T-cell (primary cell): ENCODE measurements at regions not wholly inside any gene's neighbourhood (a gene's known extent, or its start where the extent isn't known, plus 50 kb on each side); places are given as distances from the start of the nearest gene placed in this dataset.

ENCODE experiments used
- ATAC-seq, 4 experiments: fragments of 200-7000 bp in 3 of 4; fragments of 150-1000 bp in 1 of 4; cut with Tn5 transposase; replicated peaks in 1 of 4; 1 replicate in 3 of 4; 2 replicates in 1 of 4; pipeline ENCODE4 v1.10.0; 2021; ENCODE audit warnings: moderate library complexity in 3 of 4, mild to moderate bottlenecking in 2 of 4, moderate number of reproducible peaks in 1 of 4
- CTCF ChIA-PET, 2 donors: fragments of 300-600 bp; sonication (Branson Sonifier 250); formaldehyde crosslinking; loops; one replicate each; lab custom pipeline; 2022; ENCODE audit warnings: antibody characterized with exemption in 2 of 2; lab: Charles Lee
- POLR2A ChIA-PET, 2 donors: fragments of 300-600 bp; sonication (Branson Sonifier 250); formaldehyde crosslinking; loops; one replicate each; lab custom pipeline; 2022; ENCODE audit warnings: antibody characterized with exemption in 2 of 2; lab: Charles Lee
- DNase-seq, 35 experiments: peaks; one replicate each; pipeline versions ENCODE4 v3.0.0 to v3.0.0-alpha.2; 2013 to 2023
- H3K27ac ChIP-seq: one replicate; pipeline ENCODE4 v1.5.1; 2013; ENCODE audit warnings: low read length
- H3K27me3 ChIP-seq, 2 experiments: replicated peaks in 1 of 2; 1 replicate in 1 of 2; 2 replicates in 1 of 2; pipeline versions ENCODE4 v1.6.1 to v1.7.0; 2013; ENCODE audit warnings: low read length in 1 of 2, mixed read lengths in 1 of 2; ENCODE audit not compliant: control insufficient read depth in 2 of 2, insufficient read depth in 2 of 2; ENCODE audit errors: extremely low read depth in 1 of 2
- H3K36me3 ChIP-seq, 2 donors: 1 replicate in 1 of 2; 2 replicates in 1 of 2; pipeline versions ENCODE4 v1.6.1 to v1.7.0; 2013; ENCODE audit warnings: low read length in 1 of 2; ENCODE audit not compliant: control insufficient read depth in 2 of 2, insufficient read depth in 1 of 2; ENCODE audit errors: extremely low read depth in 1 of 2
- H3K4me1 ChIP-seq, 2 experiments: 1 replicate in 1 of 2; 2 replicates in 1 of 2; pipeline versions ENCODE4 v1.6.1 to v1.7.0; 2013; ENCODE audit warnings: low read length in 2 of 2, mixed read lengths in 1 of 2; ENCODE audit not compliant: insufficient read depth in 2 of 2, control insufficient read depth in 1 of 2; ENCODE audit errors: extremely low read depth in 1 of 2
- H3K4me3 ChIP-seq, 2 donors: 1 replicate in 1 of 2; 2 replicates in 1 of 2; pipeline versions ENCODE4 v1.5.1 to v1.7.0; 2013; ENCODE audit warnings: mild to moderate bottlenecking in 2 of 2, low read length in 1 of 2, moderate library complexity in 1 of 2; ENCODE audit not compliant: control insufficient read depth in 1 of 2; ENCODE audit errors: extremely low read depth in 1 of 2
- H3K9me3 ChIP-seq: 2 replicates; pipeline ENCODE4 v1.7.0; 2013
- H3K27ac Mint-ChIP-seq, 2 donors: one replicate each; pipeline ENCODE4 v1.8.0; 2020 to 2021; ENCODE audit warnings: mild to moderate bottlenecking in 2 of 2, mixed read lengths in 2 of 2
- H3K27me3 Mint-ChIP-seq, 2 donors: one replicate each; pipeline ENCODE4 v1.8.0; 2021 to 2022; ENCODE audit warnings: mixed read lengths in 2 of 2
- H3K36me3 Mint-ChIP-seq: one replicate; pipeline ENCODE4 v1.8.0; 2021; ENCODE audit warnings: mixed read lengths
- H3K4me1 Mint-ChIP-seq, 3 donors: one replicate each; pipeline ENCODE4 v1.8.0; 2020 to 2022; ENCODE audit warnings: mixed read lengths in 3 of 3, mild to moderate bottlenecking in 1 of 3
- H3K4me3 Mint-ChIP-seq, 3 donors: one replicate each; pipeline ENCODE4 v1.8.0; 2020 to 2022; ENCODE audit warnings: mild to moderate bottlenecking in 3 of 3, mixed read lengths in 3 of 3, moderate library complexity in 3 of 3
- H3K9me3 Mint-ChIP-seq, 3 donors: one replicate each; pipeline ENCODE4 v1.8.0; 2020 to 2022; ENCODE audit warnings: mixed read lengths in 3 of 3
- WGBS: methylation state at CpG from one replicate; pipeline ENCODE4 v1.1.5; 2013; ENCODE audit warnings: missing lambda C conversion rate; ENCODE audit not compliant: insufficient coverage; 5-methylcytosine and 5-hydroxymethylcytosine counted together

GRCh38 chr13:86368924-86369323 lies 569.7 kb upstream of the SLITRK6 start:
- Mint-ChIP-seq H3K4me3 (no peak overlapping the region), H3K36me3 (no peaks in the 10 kb centered on the region), H3K27me3 (no peaks in the 10 kb centered on the region), H3K4me1 (no peaks in the 10 kb centered on the region), H3K9me3 (peaks cover 14 to 30% (median 16%) of the 10 kb centered on the region in 3 donors), H3K27ac (no peak overlapping the region)
- ChIA-PET CTCF (no interaction called here), POLR2A (no interaction called here)
- H3K4me3 ChIP-seq = no peak overlapping the region
- no peak for ATAC-seq
- no peak for DNase-seq
- no peaks in the 10 kb centered on the region for H3K36me3 ChIP-seq
- no peaks in the 10 kb centered on the region for H3K27me3 ChIP-seq
- no peak overlapping the region for H3K27ac ChIP-seq
- H3K4me1 ChIP-seq = no peaks in the 10 kb centered on the region
- no peaks in the 10 kb centered on the region for H3K9me3 ChIP-seq
- 88% methylated on average over 4 of the region's 12 CpGs for WGBS

- WGBS = 80% methylated on average over 1 of the region's 2 CpGs
- Histone ChIP-seq H3K27ac (no peak overlapping the region), H3K36me3 (no peaks in the 10 kb centered on the region), H3K27me3 (no peaks in the 10 kb centered on the region), H3K4me1 (no peaks in the 10 kb centered on the region), H3K9me3 (peaks cover 2% of the 10 kb centered on the region), H3K4me3 (no peak overlapping the region)
- Mint-ChIP-seq H3K36me3 (no peaks in the 10 kb centered on the region), H3K9me3 (peaks cover 5 to 8% (median 6%) of the 10 kb centered on the region in 3 donors), H3K4me1 (no peaks in the 10 kb centered on the region), H3K4me3 (no peak overlapping the region), H3K27me3 (no peaks in the 10 kb centered on the region), H3K27ac (no peak overlapping the region)
- POLR2A ChIA-PET = no interaction called here
- CTCF ChIA-PET = no interaction called here
- ATAC-seq = no peak
- DNase-seq = no peak
These were observed 578.2 kb upstream of the SLITRK6 start for GRCh38 chr13:86377451-86377850.

GRCh38 chr13:86378628-86379027 lies 579.4 kb upstream of the SLITRK6 start:
- no peak for DNase-seq
- WGBS = 73% methylated on average over 1 of the region's 2 CpGs
- ChIA-PET CTCF (no interaction called here), POLR2A (no interaction called here)
- Histone ChIP-seq H3K4me1 (no peaks in the 10 kb centered on the region), H3K4me3 (no peak overlapping the region), H3K27ac (no peak overlapping the region), H3K36me3 (no peaks in the 10 kb centered on the region), H3K9me3 (peaks cover 2% of the 10 kb centered on the region), H3K27me3 (no peaks in the 10 kb centered on the region)
- H3K36me3 Mint-ChIP-seq = no peaks in the 10 kb centered on the region
- H3K9me3 Mint-ChIP-seq = peaks cover 0 to 6% (median 5%) of the 10 kb centered on the region in 3 donors
- no peaks in the 10 kb centered on the region for H3K4me1 Mint-ChIP-seq
- no peak for ATAC-seq
- H3K27me3 Mint-ChIP-seq = no peaks in the 10 kb centered on the region
- no peak overlapping the region for H3K4me3 Mint-ChIP-seq
- no peak overlapping the region for H3K27ac Mint-ChIP-seq

- Histone ChIP-seq H3K27me3 (no peaks in the 10 kb centered on the region), H3K9me3 (no peaks in the 10 kb centered on the region), H3K36me3 (no peaks in the 10 kb centered on the region), H3K27ac (no peak overlapping the region), H3K4me1 (no peaks in the 10 kb centered on the region), H3K4me3 (no peak overlapping the region)
- H3K4me1 Mint-ChIP-seq = no peaks in the 10 kb centered on the region
- ATAC-seq (no peak), DNase-seq (no peak)
- H3K9me3 Mint-ChIP-seq = peaks cover 4 to 11% (median 8%) of the 10 kb centered on the region in 3 donors
- no peak overlapping the region for H3K4me3 Mint-ChIP-seq
- ChIA-PET POLR2A (no interaction called here), CTCF (no interaction called here)
- no peaks in the 10 kb centered on the region for H3K36me3 Mint-ChIP-seq
- H3K27me3 Mint-ChIP-seq = no peaks in the 10 kb centered on the region
- no peak overlapping the region for H3K27ac Mint-ChIP-seq
- 82% methylated on average over 1 of the region's 4 CpGs for WGBS
These were observed 583.9 kb upstream of the SLITRK6 start for GRCh38 chr13:86383151-86383550.

GRCh38 chr13:86383561-86383960 lies 584.3 kb upstream of the SLITRK6 start:
- no peaks in the 10 kb centered on the region for H3K4me1 ChIP-seq
- no CpG with 5 or more reads among the region's 2 CpGs for WGBS
- H3K36me3 Mint-ChIP-seq = no peaks in the 10 kb centered on the region
- no peaks in the 10 kb centered on the region for H3K27me3 ChIP-seq
- H3K4me3 ChIP-seq = no peak overlapping the region
- ChIA-PET CTCF (no interaction called here), POLR2A (no interaction called here)
- H3K4me1 Mint-ChIP-seq = no peaks in the 10 kb centered on the region
- no peaks in the 10 kb centered on the region for H3K36me3 ChIP-seq
- H3K27ac ChIP-seq = no peak overlapping the region
- DNase-seq (no peak), ATAC-seq (no peak)
- H3K9me3 ChIP-seq = no peaks in the 10 kb centered on the region
- no peaks in the 10 kb centered on the region for H3K27me3 Mint-ChIP-seq
- no peak overlapping the region for H3K4me3 Mint-ChIP-seq
- peaks cover 4 to 8% (median 8%) of the 10 kb centered on the region in 3 donors for H3K9me3 Mint-ChIP-seq
- no peak overlapping the region for H3K27ac Mint-ChIP-seq

GRCh38 chr13:86397635-86398034 lies 598.4 kb upstream of the SLITRK6 start:
- Mint-ChIP-seq H3K9me3 (peaks cover 0 to 14% (median 10%) of the 10 kb centered on the region in 3 donors), H3K36me3 (no peaks in the 10 kb centered on the region), H3K4me1 (no peaks in the 10 kb centered on the region), H3K27ac (no peak overlapping the region), H3K27me3 (no peaks in the 10 kb centered on the region), H3K4me3 (no peak overlapping the region)
- ChIA-PET CTCF (interaction anchor here in 1 of 2 donors (0.6 kb wide), 1 partner anchor 40 kb away, joined by 3 read pairs; no protein-coding TSS in a partner anchor), POLR2A (interaction anchor here in 1 of 2 donors (0.5 kb wide), 1 partner anchor 23 kb away, joined by 5 read pairs; no protein-coding TSS in a partner anchor)
- DNase-seq (no peak), ATAC-seq (no peak)
- Histone ChIP-seq H3K27me3 (no peaks in the 10 kb centered on the region), H3K4me3 (no peak overlapping the region), H3K27ac (no peak overlapping the region), H3K9me3 (no peaks in the 10 kb centered on the region), H3K4me1 (no peaks in the 10 kb centered on the region), H3K36me3 (no peaks in the 10 kb centered on the region)
- no CpG with 5 or more reads among the region's 1 CpG for WGBS

GRCh38 chr13:86399572-86399971 lies 600.4 kb upstream of the SLITRK6 start:
- H3K27ac ChIP-seq = no peak overlapping the region
- H3K27ac Mint-ChIP-seq = no peak overlapping the region
- no peaks in the 10 kb centered on the region for H3K27me3 ChIP-seq
- no peaks in the 10 kb centered on the region for H3K27me3 Mint-ChIP-seq
- CTCF ChIA-PET = no interaction called here
- POLR2A ChIA-PET = no interaction called here
- H3K9me3 ChIP-seq = no peaks in the 10 kb centered on the region
- H3K4me3 ChIP-seq = no peak overlapping the region
- DNase-seq (no peak), ATAC-seq (no peak)
- no peak overlapping the region for H3K4me3 Mint-ChIP-seq
- H3K4me1 Mint-ChIP-seq = no peaks in the 10 kb centered on the region
- peaks cover 4 to 18% (median 10%) of the 10 kb centered on the region in 3 donors for H3K9me3 Mint-ChIP-seq
- H3K36me3 ChIP-seq = no peaks in the 10 kb centered on the region
- H3K4me1 ChIP-seq = no peaks in the 10 kb centered on the region
- H3K36me3 Mint-ChIP-seq = no peaks in the 10 kb centered on the region
